Glutamatergic neuron (in vitro differentiated cells): ENCODE measurements at regions not wholly inside any gene's neighbourhood (a gene's known extent, or its start where the extent isn't known, plus 50 kb on each side); places are given as distances from the start of the nearest gene placed in this dataset.

Source experiments
- DNase-seq: peaks from one replicate; pipeline ENCODE4 v3.0.0; 2022
- H3K27ac Mint-ChIP-seq: one replicate; pipeline ENCODE4 v1.8.0; 2020; ENCODE audit warnings: mild to moderate bottlenecking, mixed read lengths, inconsistent platforms; ENCODE audit not compliant: unreplicated experiment
- H3K27me3 Mint-ChIP-seq: one replicate; pipeline ENCODE4 v1.8.0; 2020; ENCODE audit warnings: mild to moderate bottlenecking, moderate library complexity, mixed read lengths, inconsistent platforms; ENCODE audit not compliant: unreplicated experiment
- H3K36me3 Mint-ChIP-seq: one replicate; pipeline ENCODE4 v1.8.0; 2020; ENCODE audit warnings: mild to moderate bottlenecking, mixed read lengths, inconsistent platforms; ENCODE audit not compliant: unreplicated experiment
- H3K4me1 Mint-ChIP-seq: one replicate; pipeline ENCODE4 v1.8.0; 2020; ENCODE audit warnings: mild to moderate bottlenecking, low read depth, mixed read lengths, inconsistent platforms; ENCODE audit not compliant: unreplicated experiment
- H3K4me3 Mint-ChIP-seq: one replicate; pipeline ENCODE4 v1.8.0; 2020; ENCODE audit warnings: mild to moderate bottlenecking, mixed read lengths, inconsistent platforms; ENCODE audit not compliant: unreplicated experiment
- H3K9me3 Mint-ChIP-seq: one replicate; pipeline ENCODE4 v1.8.0; 2020; ENCODE audit warnings: mild to moderate bottlenecking, moderate library complexity, mixed read lengths, inconsistent platforms; ENCODE audit not compliant: unreplicated experiment
- CTCF ChIP-seq: fragments of 200-600 bp; sonication (generic); IDR thresholded peaks from one replicate; pipeline ENCODE4 v1.5.0; 2021; ENCODE audit not compliant: partially characterized antibody, unreplicated experiment

DNA sequence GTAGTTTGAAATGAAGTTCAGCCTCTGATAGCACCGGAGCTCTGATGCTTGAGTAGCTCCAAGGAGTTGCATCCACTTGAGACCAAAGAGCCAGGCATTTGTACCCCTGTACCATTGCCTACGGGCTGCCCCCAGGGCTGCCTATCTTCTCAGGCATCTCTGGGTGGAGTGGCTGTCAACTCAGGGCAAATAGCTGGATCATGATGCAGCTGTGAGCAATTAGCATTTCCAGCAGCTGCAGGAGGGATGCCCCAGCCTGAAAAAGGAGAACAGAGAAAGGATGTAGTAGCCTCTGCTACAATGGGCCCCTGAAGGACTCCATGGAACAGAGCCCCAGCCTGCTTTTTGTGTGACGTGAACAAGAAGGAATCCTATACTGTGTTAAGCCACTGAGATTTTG is 492.6 kb downstream of the BCOR start:
- Mint-ChIP-seq H3K9me3 (peaks cover 3% of the 10 kb centered on the region), H3K4me3 (no peak overlapping the region), H3K4me1 (peaks cover 12% of the 10 kb centered on the region), H3K27me3 (peaks cover 3% of the 10 kb centered on the region), H3K27ac (no peak overlapping the region), H3K36me3 (no peaks in the 10 kb centered on the region)
- TF ChIP-seq CTCF = no peak
- no peak for DNase-seq

- no peak overlapping the region for H3K4me3 Mint-ChIP-seq
- no peak for TF ChIP-seq CTCF
- peaks cover 1% of the 10 kb centered on the region for H3K9me3 Mint-ChIP-seq
- H3K27ac Mint-ChIP-seq = no peak overlapping the region
- no peak for DNase-seq
- H3K27me3 Mint-ChIP-seq = peaks cover under 1% of the 10 kb centered on the region
- H3K4me1 Mint-ChIP-seq = peaks cover 7% of the 10 kb centered on the region
- H3K36me3 Mint-ChIP-seq = no peaks in the 10 kb centered on the region
Measured at GRCh38 chrX:39605866-39606265, 491.9 kb downstream of the BCOR start.

DNA sequence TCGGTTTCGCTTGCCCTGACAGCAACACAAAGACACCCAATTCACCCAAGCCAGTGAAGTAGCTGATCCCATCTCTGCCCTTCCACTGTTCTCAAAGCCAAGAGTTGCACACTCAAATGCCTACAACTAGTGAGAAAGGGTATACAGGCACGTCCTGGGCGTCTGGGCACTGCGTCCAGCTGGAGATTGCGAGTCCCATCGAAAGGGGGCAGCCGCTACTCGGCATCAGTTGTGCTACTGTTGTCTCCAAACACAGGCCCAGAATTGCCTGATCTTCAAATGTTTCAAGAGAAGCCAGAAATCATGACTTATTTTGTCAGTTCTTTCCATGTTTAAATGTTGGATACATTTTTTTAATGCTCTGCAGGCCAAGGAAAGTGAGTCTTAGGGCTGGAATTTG is 487.8 kb downstream of the BCOR start:
- H3K27ac Mint-ChIP-seq = no peak overlapping the region
- no peaks in the 10 kb centered on the region for H3K36me3 Mint-ChIP-seq
- peaks cover 3% of the 10 kb centered on the region for H3K4me1 Mint-ChIP-seq
- no peak overlapping the region for H3K4me3 Mint-ChIP-seq
- peaks cover 4% of the 10 kb centered on the region for H3K27me3 Mint-ChIP-seq
- peaks cover under 1% of the 10 kb centered on the region for H3K9me3 Mint-ChIP-seq
- DNase-seq = no peak
- no peak for TF ChIP-seq CTCF

- no peaks in the 10 kb centered on the region for H3K9me3 Mint-ChIP-seq
- no peak for DNase-seq
- TF ChIP-seq CTCF = no peak
- H3K36me3 Mint-ChIP-seq = no peaks in the 10 kb centered on the region
- H3K4me3 Mint-ChIP-seq = no peak overlapping the region
- H3K27me3 Mint-ChIP-seq = peaks cover 4% of the 10 kb centered on the region
- H3K27ac Mint-ChIP-seq = no peak overlapping the region
- peaks cover 3% of the 10 kb centered on the region for H3K4me1 Mint-ChIP-seq
Measured at GRCh38 chrX:39611468-39611867, 486.3 kb downstream of the BCOR start.

GRCh38 chrX:39613482-39613995 is 484.2 kb downstream of the BCOR start:
- no peak overlapping the region for H3K27ac Mint-ChIP-seq
- no peaks in the 10 kb centered on the region for H3K36me3 Mint-ChIP-seq
- H3K9me3 Mint-ChIP-seq = no peaks in the 10 kb centered on the region
- peaks cover 4% of the 10 kb centered on the region for H3K27me3 Mint-ChIP-seq
- DNase-seq = peak; percentile 18
- peaks cover 3% of the 10 kb centered on the region for H3K4me1 Mint-ChIP-seq
- H3K4me3 Mint-ChIP-seq = peak overlapping the region; percentile 81
- TF ChIP-seq CTCF = no peak
